Suprapubic skin (tissue), 4 donors: ENCODE measurements at regions not wholly inside any gene's neighbourhood (a gene's known extent, or its start where the extent isn't known, plus 50 kb on each side); places are given as distances from the start of the nearest gene placed in this dataset.

ENCODE experiments used
- EP300 ChIP-seq: sonication (generic); formaldehyde crosslinking; IDR thresholded peaks from one replicate; pipeline ENCODE4 v1.6.1; 2017; ENCODE audit warnings: antibody characterized with exemption
- POLR2A ChIP-seq, 2 donors: fragments of 450-650 bp; IDR thresholded peaks; one replicate each; pipeline ENCODE4 v1.6.1; 2017; ENCODE audit warnings: antibody characterized with exemption in 2 of 2, mild to moderate bottlenecking in 2 of 2, moderate library complexity in 2 of 2
- POLR2AphosphoS5 ChIP-seq, 3 donors: sonication (generic); formaldehyde crosslinking; IDR thresholded peaks; one replicate each; pipeline ENCODE4 v1.6.1; 2017; ENCODE audit warnings: antibody characterized with exemption in 3 of 3
- TF ChIP-seq, protein P1 (sequence below), 2 donors: fragments of 200-600 bp in 1 of 2; fragments of 450-650 bp in 1 of 2; sonication (generic) in 1 of 2; IDR thresholded peaks; one replicate each; pipeline ENCODE4 v1.5.1; 2016 to 2019; ENCODE audit warnings: antibody characterized with exemption in 2 of 2, mild to moderate bottlenecking in 1 of 2, moderate library complexity in 1 of 2

DNA sequence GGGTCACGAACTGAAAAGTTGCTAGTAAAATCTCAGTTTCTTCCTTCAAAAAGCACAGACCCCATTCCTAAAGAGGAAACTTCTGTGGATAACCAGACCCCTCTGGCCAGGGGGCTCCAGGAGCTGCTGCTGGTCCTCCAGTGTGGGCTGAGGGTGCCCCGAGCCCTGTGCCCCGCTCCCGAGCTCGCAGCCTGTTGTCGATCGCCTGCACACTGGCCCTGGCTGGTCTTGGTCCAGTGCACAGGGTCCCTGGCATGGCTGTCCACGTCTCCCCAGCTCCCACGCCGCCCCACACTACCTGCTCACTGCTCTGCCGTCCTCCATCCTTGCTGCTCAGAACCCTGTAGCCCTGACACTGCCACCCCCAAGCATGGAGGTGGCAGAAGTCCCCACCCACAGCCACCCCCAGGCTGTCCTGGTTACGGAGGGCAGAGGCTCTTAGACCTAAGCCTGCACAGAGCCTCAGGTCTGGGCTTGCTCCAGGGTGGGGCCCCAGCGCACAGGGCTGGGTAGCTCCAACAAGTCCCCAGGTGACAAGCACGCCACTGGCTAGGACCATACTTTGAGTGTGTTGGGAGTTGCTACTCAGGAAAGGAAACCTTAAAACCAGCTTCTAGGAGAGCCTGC lies 87.0 kb downstream of the PLXNA1 start:
- TF ChIP-seq, protein P1, sequence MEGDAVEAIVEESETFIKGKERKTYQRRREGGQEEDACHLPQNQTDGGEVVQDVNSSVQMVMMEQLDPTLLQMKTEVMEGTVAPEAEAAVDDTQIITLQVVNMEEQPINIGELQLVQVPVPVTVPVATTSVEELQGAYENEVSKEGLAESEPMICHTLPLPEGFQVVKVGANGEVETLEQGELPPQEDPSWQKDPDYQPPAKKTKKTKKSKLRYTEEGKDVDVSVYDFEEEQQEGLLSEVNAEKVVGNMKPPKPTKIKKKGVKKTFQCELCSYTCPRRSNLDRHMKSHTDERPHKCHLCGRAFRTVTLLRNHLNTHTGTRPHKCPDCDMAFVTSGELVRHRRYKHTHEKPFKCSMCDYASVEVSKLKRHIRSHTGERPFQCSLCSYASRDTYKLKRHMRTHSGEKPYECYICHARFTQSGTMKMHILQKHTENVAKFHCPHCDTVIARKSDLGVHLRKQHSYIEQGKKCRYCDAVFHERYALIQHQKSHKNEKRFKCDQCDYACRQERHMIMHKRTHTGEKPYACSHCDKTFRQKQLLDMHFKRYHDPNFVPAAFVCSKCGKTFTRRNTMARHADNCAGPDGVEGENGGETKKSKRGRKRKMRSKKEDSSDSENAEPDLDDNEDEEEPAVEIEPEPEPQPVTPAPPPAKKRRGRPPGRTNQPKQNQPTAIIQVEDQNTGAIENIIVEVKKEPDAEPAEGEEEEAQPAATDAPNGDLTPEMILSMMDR (IDR thresholded peaks at IDR 0.05): no peak
- TF ChIP-seq POLR2A (IDR thresholded peaks at IDR 0.05): no peak
- no peak for TF ChIP-seq POLR2AphosphoS5 (IDR thresholded peaks at IDR 0.05)
- TF ChIP-seq EP300: no peak
